HS-27A (cell line): ENCODE measurements at regions not wholly inside any gene's neighbourhood (a gene's known extent, or its start where the extent isn't known, plus 50 kb on each side); places are given as distances from the start of the nearest gene placed in this dataset.

Experiments
- DNase-seq: peaks from one replicate; pipeline ENCODE4 v3.0.0-alpha.2; 2012; ENCODE audit warnings: low read depth, missing footprints

- DNase-seq, result no peak
Measured at GRCh38 chr4:167492007-167492406, 257.7 kb upstream of the SPOCK3 start.

GRCh38 chr4:167509551-167509950 is 275.3 kb upstream of the SPOCK3 start:
- no peak for DNase-seq

GRCh38 chr4:167524091-167524490 is 289.8 kb upstream of the SPOCK3 start:
- no peak for DNase-seq

- no peak for DNase-seq
Measured at GRCh38 chr4:167537761-167538160, 303.5 kb upstream of the SPOCK3 start.

GRCh38 chr4:167541286-167541685 is 307.0 kb upstream of the SPOCK3 start:
- DNase-seq, result no peak

GRCh38 chr4:167544391-167544790 is 310.1 kb upstream of the SPOCK3 start:
- DNase-seq, result no peak

GRCh38 chr4:167550021-167550420 is 315.7 kb upstream of the SPOCK3 start:
- no peak for DNase-seq

- DNase-seq, result no peak
Measured at GRCh38 chr4:167555338-167556022, 321.2 kb upstream of the SPOCK3 start.

- no peak for DNase-seq
Measured at GRCh38 chr4:167578906-167579305, 344.6 kb upstream of the SPOCK3 start.

GRCh38 chr4:167581449-167581965 is 347.2 kb upstream of the SPOCK3 start:
- no peak for DNase-seq

- no peak for DNase-seq
Measured at GRCh38 chr4:167587361-167587760, 353.1 kb upstream of the SPOCK3 start.

- DNase-seq, result no peak
Measured at GRCh38 chr4:167595898-167596297, 361.6 kb upstream of the SPOCK3 start.

- DNase-seq, result no peak
Measured at GRCh38 chr4:167602157-167602556, 367.9 kb upstream of the SPOCK3 start.

GRCh38 chr4:167606551-167606950 is 372.3 kb upstream of the SPOCK3 start:
- DNase-seq, result no peak

- DNase-seq, result no peak
Measured at GRCh38 chr4:167613381-167613780, 379.1 kb upstream of the SPOCK3 start.

- DNase-seq, result no peak
Measured at GRCh38 chr4:167614866-167615265, 380.6 kb upstream of the SPOCK3 start.

GRCh38 chr4:167616476-167616875 is 382.2 kb upstream of the SPOCK3 start:
- DNase-seq, result no peak

- DNase-seq, result no peak
Measured at GRCh38 chr4:167622481-167623240, 388.4 kb upstream of the SPOCK3 start.

- DNase-seq, result no peak
Measured at GRCh38 chr4:167623241-167623572, 388.9 kb upstream of the SPOCK3 start.

- no peak for DNase-seq
Measured at GRCh38 chr4:167629272-167629671, 395.0 kb upstream of the SPOCK3 start.

- DNase-seq, result no peak
Measured at GRCh38 chr4:167642250-167642649, 408.0 kb upstream of the SPOCK3 start.

- DNase-seq, result no peak
Measured at GRCh38 chr4:167645358-167645757, 411.1 kb upstream of the SPOCK3 start.

- DNase-seq, result no peak
Measured at GRCh38 chr4:167652267-167652666, 418.0 kb upstream of the SPOCK3 start.
